NCI-H1105 (cell line): ENCODE measurements at regions not wholly inside any gene's neighbourhood (a gene's known extent, or its start where the extent isn't known, plus 50 kb on each side); places are given as distances from the start of the nearest gene placed in this dataset.
A peak's percentile ranks its signal among the peaks of the same experiment; 100 is the strongest.
"Not testable (repeated sequence)": the region's sequence is repeated elsewhere in the genome, so short reads cannot be mapped to it uniquely, and the experiment has no call there.

Source experiments
- DNase-seq: peaks from one replicate; lab custom pipeline; 2025; lab: John Stamatoyannopoulos, UW

GRCh38 chr18:61676773-61677434 is 215.9 kb downstream of the RNF152 start:
- no peak for DNase-seq

- DNase-seq: no peak
Observed at GRCh38 chr18:61669320-61669719, 223.5 kb downstream of the RNF152 start.

GRCh38 chr18:61666876-61667590 is 225.8 kb downstream of the RNF152 start:
- no peak for DNase-seq

- DNase-seq: no peak
Observed at GRCh38 chr18:61664419-61665084, 228.3 kb downstream of the RNF152 start.

GRCh38 chr18:61662726-61663125 is 230.1 kb downstream of the RNF152 start:
- DNase-seq: no peak

GRCh38 chr18:61658431-61658830 is 234.4 kb downstream of the RNF152 start:
- DNase-seq: no peak

- DNase-seq: no peak
Observed at GRCh38 chr18:61657066-61657732, 235.6 kb downstream of the RNF152 start.

- DNase-seq: no peak
Observed at GRCh38 chr18:61655630-61656029, 237.2 kb downstream of the RNF152 start.

- no peak for DNase-seq
Observed at GRCh38 chr18:61653823-61654551, 238.8 kb downstream of the RNF152 start.

- DNase-seq: no peak
Observed at GRCh38 chr18:61651880-61652268, 240.9 kb downstream of the RNF152 start.

- DNase-seq: no peak
Observed at GRCh38 chr18:61651145-61651879, 241.5 kb downstream of the RNF152 start.

- peak; percentile 24 for DNase-seq
Observed at GRCh38 chr18:61643884-61644647, 248.7 kb downstream of the RNF152 start.

- no peak for DNase-seq
Observed at GRCh38 chr18:61639886-61640285, 252.9 kb downstream of the RNF152 start.

GRCh38 chr18:61637905-61638595 is 254.8 kb downstream of the RNF152 start:
- no peak for DNase-seq

GRCh38 chr18:61637319-61637718 is 255.5 kb downstream of the RNF152 start:
- DNase-seq: no peak

- DNase-seq: peak; percentile 37
Observed at GRCh38 chr18:61635901-61636528, 256.8 kb downstream of the RNF152 start.

GRCh38 chr18:61628085-61628484 is 264.7 kb downstream of the RNF152 start:
- no peak for DNase-seq

- not testable (repeated sequence) for DNase-seq
Observed at GRCh38 chr18:61624631-61625030, 268.2 kb downstream of the RNF152 start.

- DNase-seq: no peak
Observed at GRCh38 chr18:61619783-61620182, 273.0 kb downstream of the RNF152 start.
